ENCODE measurements at regions not wholly inside any gene's neighbourhood (a gene's known extent, or its start where the extent isn't known, plus 50 kb on each side); places are given as distances from the start of the nearest gene placed in this dataset.

DNA sequence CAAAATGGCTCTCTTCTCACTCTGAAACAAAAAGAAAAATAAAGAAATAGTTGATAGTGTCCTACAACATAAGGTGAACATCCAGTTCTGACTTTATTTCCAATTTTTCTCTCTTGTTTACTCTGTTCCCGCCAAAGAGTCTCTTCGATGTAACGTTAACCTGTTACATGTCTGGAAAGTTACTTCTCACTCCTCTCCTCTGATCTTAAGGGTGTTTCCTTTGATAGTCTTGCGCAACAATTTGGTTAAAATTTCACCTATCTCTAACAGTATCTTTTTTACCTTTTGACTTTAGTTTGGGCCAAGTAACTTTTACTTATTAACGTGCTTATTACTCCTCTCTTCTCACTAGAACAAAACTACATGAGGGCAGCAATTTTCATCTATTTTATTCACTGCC lies 1450.2 kb downstream of the BRINP3 start:
- DNase-seq (ENCODE audit: low spot score) (no peak), ATAC-seq (ENCODE audit: low read depth) (no peak)
- H3K4me1 ChIP-seq (ENCODE audit: insufficient read depth, poor library complexity, severe bottlenecking) = no peaks in the 10 kb centered on the region
- H3K36me3 ChIP-seq (ENCODE audit: low read depth) = no peaks in the 10 kb centered on the region
- H3K27ac ChIP-seq (ENCODE audit: poor library complexity, severe bottlenecking) = no peak overlapping the region
- TF ChIP-seq, protein P1, sequence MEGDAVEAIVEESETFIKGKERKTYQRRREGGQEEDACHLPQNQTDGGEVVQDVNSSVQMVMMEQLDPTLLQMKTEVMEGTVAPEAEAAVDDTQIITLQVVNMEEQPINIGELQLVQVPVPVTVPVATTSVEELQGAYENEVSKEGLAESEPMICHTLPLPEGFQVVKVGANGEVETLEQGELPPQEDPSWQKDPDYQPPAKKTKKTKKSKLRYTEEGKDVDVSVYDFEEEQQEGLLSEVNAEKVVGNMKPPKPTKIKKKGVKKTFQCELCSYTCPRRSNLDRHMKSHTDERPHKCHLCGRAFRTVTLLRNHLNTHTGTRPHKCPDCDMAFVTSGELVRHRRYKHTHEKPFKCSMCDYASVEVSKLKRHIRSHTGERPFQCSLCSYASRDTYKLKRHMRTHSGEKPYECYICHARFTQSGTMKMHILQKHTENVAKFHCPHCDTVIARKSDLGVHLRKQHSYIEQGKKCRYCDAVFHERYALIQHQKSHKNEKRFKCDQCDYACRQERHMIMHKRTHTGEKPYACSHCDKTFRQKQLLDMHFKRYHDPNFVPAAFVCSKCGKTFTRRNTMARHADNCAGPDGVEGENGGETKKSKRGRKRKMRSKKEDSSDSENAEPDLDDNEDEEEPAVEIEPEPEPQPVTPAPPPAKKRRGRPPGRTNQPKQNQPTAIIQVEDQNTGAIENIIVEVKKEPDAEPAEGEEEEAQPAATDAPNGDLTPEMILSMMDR (IDR thresholded peaks at IDR 0.05; ENCODE audit: poor library complexity, severe bottlenecking) = no peak
- no peaks in the 10 kb centered on the region for H3K9me3 ChIP-seq (ENCODE audit: severe bottlenecking)
- H3K27me3 ChIP-seq (ENCODE audit: insufficient read depth, poor library complexity, severe bottlenecking) = no peaks in the 10 kb centered on the region
- no peak overlapping the region for H3K4me3 ChIP-seq (ENCODE audit: severe bottlenecking)

DNA sequence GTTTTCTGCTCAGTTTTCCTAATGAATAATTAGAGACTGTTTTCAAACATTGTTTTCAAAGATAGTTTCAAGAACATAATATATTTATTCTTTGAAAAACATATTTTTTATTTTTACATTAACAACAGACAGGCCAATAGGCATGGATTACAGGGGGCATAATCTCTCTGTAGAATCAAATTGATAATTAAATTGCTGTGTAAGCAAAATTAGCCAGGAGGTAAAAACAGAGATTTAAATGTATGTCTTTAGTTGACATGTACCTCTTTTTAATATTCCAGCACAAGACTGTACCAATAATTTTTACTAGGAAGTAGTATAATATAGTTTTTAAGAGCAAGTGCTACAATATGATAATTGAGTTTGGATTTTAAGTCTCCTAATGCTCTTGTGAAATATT lies 1444.5 kb downstream of the BRINP3 start:
- H3K36me3 ChIP-seq (ENCODE audit: low read depth) = no peaks in the 10 kb centered on the region
- peaks cover 4% of the 10 kb centered on the region for H3K27me3 ChIP-seq (ENCODE audit: insufficient read depth, poor library complexity, severe bottlenecking)
- no peaks in the 10 kb centered on the region for H3K9me3 ChIP-seq (ENCODE audit: severe bottlenecking)
- H3K4me3 ChIP-seq (ENCODE audit: severe bottlenecking) = no peak overlapping the region
- ATAC-seq (ENCODE audit: low read depth) = no peak
- DNase-seq (ENCODE audit: low spot score) = no peak
- H3K27ac ChIP-seq (ENCODE audit: poor library complexity, severe bottlenecking) = no peak overlapping the region
- no peaks in the 10 kb centered on the region for H3K4me1 ChIP-seq (ENCODE audit: insufficient read depth, poor library complexity, severe bottlenecking)
- TF ChIP-seq, protein P1 (IDR thresholded peaks at IDR 0.05; ENCODE audit: poor library complexity, severe bottlenecking) = no peak

DNA sequence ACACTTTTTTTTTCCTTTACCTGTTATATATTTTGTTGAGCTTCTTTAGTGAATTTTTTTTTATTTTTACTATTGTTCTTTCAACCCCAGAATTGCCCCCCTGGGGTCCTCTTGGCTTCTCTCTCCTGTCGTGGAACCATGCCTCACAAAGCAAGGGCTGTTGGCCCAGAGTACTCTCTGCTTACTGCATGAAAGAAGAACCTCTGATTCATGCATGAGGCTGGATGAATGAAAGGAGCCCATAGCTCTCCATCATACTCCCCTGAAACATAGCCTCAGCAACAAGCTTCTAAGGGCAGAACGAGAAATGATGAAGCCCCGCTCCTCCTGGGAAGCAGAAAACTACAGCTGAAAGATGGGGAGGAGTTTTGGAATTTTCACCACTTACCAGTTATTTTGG lies 1441.0 kb downstream of the BRINP3 start:
- H3K4me1 ChIP-seq (ENCODE audit: insufficient read depth, poor library complexity, severe bottlenecking) = no peaks in the 10 kb centered on the region
- H3K36me3 ChIP-seq (ENCODE audit: low read depth) = no peaks in the 10 kb centered on the region
- TF ChIP-seq, protein P1 (IDR thresholded peaks at IDR 0.05; ENCODE audit: poor library complexity, severe bottlenecking) = no peak
- no peak overlapping the region for H3K27ac ChIP-seq (ENCODE audit: poor library complexity, severe bottlenecking)
- no peak overlapping the region for H3K4me3 ChIP-seq (ENCODE audit: severe bottlenecking)
- no peaks in the 10 kb centered on the region for H3K9me3 ChIP-seq (ENCODE audit: severe bottlenecking)
- H3K27me3 ChIP-seq (ENCODE audit: insufficient read depth, poor library complexity, severe bottlenecking) = peaks cover 4% of the 10 kb centered on the region
- DNase-seq (ENCODE audit: low spot score) = no peak
- ATAC-seq (ENCODE audit: low read depth) = no peak

DNA sequence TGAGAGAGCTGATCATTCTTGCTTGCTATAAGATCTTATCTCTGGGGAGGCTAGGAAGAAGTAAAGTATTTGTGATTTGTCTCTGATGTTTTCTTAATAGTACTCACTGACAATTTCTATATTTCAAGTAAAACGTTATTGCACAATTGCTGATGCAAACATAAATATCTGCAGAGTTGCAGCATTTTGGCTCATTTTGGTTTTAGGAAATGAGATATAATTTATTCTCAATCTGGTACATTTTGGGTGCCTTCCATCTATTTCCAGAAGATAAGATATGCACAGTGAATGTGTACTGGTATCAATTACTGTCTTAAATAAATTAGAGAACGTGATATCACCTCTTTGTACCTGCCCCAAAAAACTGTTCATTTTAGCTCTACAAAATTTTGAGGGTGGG lies 1431.5 kb downstream of the BRINP3 start:
- H3K27ac ChIP-seq (ENCODE audit: poor library complexity, severe bottlenecking) = no peak overlapping the region
- H3K9me3 ChIP-seq (ENCODE audit: severe bottlenecking) = no peaks in the 10 kb centered on the region
- H3K4me1 ChIP-seq (ENCODE audit: insufficient read depth, poor library complexity, severe bottlenecking) = no peaks in the 10 kb centered on the region
- no peak for DNase-seq (ENCODE audit: low spot score)
- H3K36me3 ChIP-seq (ENCODE audit: low read depth) = no peaks in the 10 kb centered on the region
- H3K4me3 ChIP-seq (ENCODE audit: severe bottlenecking) = no peak overlapping the region
- peaks cover 4% of the 10 kb centered on the region for H3K27me3 ChIP-seq (ENCODE audit: insufficient read depth, poor library complexity, severe bottlenecking)
- TF ChIP-seq, protein P1 (IDR thresholded peaks at IDR 0.05; ENCODE audit: poor library complexity, severe bottlenecking) = no peak
- ATAC-seq (ENCODE audit: low read depth) = no peak

DNA sequence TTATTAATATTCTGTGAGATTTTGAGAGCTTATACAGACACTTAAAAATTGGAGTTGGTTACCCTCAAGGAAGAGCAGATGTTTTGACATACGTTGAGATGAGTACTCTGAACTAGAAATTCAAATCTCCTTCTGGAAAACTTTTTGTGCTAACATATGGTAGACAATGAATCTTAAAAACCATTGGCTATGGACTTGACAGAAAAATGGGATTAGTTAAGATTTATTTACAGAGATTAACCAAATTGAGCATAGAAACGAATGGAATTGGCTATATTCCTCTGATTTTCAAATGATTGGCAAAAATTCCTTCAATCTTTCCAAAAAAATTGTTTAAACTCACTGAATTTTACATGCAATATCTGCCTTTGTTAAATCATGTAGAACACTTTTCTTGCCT lies 1392.9 kb downstream of the BRINP3 start:
- Histone ChIP-seq H3K36me3 (ENCODE audit: low read depth) (no peaks in the 10 kb centered on the region), H3K4me1 (ENCODE audit: insufficient read depth, poor library complexity, severe bottlenecking) (no peaks in the 10 kb centered on the region), H3K27me3 (ENCODE audit: insufficient read depth, poor library complexity, severe bottlenecking) (no peaks in the 10 kb centered on the region), H3K27ac (ENCODE audit: poor library complexity, severe bottlenecking) (no peak overlapping the region), H3K4me3 (ENCODE audit: severe bottlenecking) (no peak overlapping the region), H3K9me3 (ENCODE audit: severe bottlenecking) (no peaks in the 10 kb centered on the region)
- no peak for ATAC-seq (ENCODE audit: low read depth)
- no peak for DNase-seq (ENCODE audit: low spot score)
- TF ChIP-seq, protein P1 (IDR thresholded peaks at IDR 0.05; ENCODE audit: poor library complexity, severe bottlenecking) = no peak
